Fibroblast of lung (primary cell): ENCODE measurements at regions not wholly inside any gene's neighbourhood (a gene's known extent, or its start where the extent isn't known, plus 50 kb on each side); places are given as distances from the start of the nearest gene placed in this dataset.

Experiments used
- CTCF ChIP-seq, 2 donors: IDR thresholded peaks in 1 of 2; conservative IDR thresholded peaks in 1 of 2; 1 replicate in 1 of 2; 2 replicates in 1 of 2; pipeline ENCODE4 v1.5.1; 2011 to 2012; ENCODE audit warnings: low read length in 2 of 2, control low read depth in 1 of 2, inconsistent platforms in 1 of 2, low read depth in 1 of 2, mild to moderate bottlenecking in 1 of 2
- EZH2 ChIP-seq: IDR thresholded peaks from 2 replicates; pipeline ENCODE4 v1.5.1; 2012; ENCODE audit warnings: low read length, control low read depth, mild to moderate bottlenecking; ENCODE audit errors: missing control alignments

- TF ChIP-seq CTCF (conservative IDR thresholded peaks at IDR 0.05 in 1 of 2, IDR thresholded peaks at IDR 0.05 in 1 of 2; ENCODE audit: low read depth in 1 of 2, low read length in 2 of 2): no peak
- no peak for TF ChIP-seq EZH2
Observed at GRCh38 chr16:85461022-85461813, 151.9 kb upstream of the GSE1 start.
